ENCODE measurements at regions not wholly inside any gene's neighbourhood (a gene's known extent, or its start where the extent isn't known, plus 50 kb on each side); places are given as distances from the start of the nearest gene placed in this dataset.

DNA sequence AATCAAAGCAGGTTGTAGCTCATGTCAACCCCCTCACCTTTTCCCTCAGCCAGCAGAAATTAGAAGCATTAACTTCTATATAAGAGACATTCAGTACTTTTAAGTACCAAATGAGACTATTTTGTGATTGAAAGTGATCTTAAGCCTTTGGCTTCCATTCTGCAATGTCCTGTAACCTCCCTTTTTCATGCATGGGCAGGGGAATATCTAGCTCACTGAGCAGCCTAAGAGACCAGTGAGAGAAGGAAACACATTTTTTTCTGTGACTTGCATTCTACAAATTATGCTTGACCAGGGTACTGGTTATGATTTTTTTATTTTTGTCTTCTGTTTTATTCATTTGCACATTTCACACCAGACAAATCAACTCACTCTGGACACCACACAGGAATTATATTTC lies 369.6 kb downstream of the KCTD12 start:
- TF ChIP-seq, protein P1, sequence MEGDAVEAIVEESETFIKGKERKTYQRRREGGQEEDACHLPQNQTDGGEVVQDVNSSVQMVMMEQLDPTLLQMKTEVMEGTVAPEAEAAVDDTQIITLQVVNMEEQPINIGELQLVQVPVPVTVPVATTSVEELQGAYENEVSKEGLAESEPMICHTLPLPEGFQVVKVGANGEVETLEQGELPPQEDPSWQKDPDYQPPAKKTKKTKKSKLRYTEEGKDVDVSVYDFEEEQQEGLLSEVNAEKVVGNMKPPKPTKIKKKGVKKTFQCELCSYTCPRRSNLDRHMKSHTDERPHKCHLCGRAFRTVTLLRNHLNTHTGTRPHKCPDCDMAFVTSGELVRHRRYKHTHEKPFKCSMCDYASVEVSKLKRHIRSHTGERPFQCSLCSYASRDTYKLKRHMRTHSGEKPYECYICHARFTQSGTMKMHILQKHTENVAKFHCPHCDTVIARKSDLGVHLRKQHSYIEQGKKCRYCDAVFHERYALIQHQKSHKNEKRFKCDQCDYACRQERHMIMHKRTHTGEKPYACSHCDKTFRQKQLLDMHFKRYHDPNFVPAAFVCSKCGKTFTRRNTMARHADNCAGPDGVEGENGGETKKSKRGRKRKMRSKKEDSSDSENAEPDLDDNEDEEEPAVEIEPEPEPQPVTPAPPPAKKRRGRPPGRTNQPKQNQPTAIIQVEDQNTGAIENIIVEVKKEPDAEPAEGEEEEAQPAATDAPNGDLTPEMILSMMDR (IDR thresholded peaks at IDR 0.05), result no peak
- TF ChIP-seq POLR2AphosphoS5 (IDR thresholded peaks at IDR 0.05) (no peak), EP300 (IDR thresholded peaks at IDR 0.05) (no peak)
